CD4-positive, alpha-beta T cell treated with Interleukin-12 subunit alpha and Interleukin-12 subunit beta, for 1 hour (primary cell): ENCODE measurements at regions not wholly inside any gene's neighbourhood (a gene's known extent, or its start where the extent isn't known, plus 50 kb on each side); places are given as distances from the start of the nearest gene placed in this dataset.
"Not testable (repeated sequence)": the region's sequence is repeated elsewhere in the genome, so short reads cannot be mapped to it uniquely, and the experiment has no call there.

Source experiments
- DNase-seq: peaks from one replicate; pipeline ENCODE4 v3.0.0-alpha.2; 2020

DNA sequence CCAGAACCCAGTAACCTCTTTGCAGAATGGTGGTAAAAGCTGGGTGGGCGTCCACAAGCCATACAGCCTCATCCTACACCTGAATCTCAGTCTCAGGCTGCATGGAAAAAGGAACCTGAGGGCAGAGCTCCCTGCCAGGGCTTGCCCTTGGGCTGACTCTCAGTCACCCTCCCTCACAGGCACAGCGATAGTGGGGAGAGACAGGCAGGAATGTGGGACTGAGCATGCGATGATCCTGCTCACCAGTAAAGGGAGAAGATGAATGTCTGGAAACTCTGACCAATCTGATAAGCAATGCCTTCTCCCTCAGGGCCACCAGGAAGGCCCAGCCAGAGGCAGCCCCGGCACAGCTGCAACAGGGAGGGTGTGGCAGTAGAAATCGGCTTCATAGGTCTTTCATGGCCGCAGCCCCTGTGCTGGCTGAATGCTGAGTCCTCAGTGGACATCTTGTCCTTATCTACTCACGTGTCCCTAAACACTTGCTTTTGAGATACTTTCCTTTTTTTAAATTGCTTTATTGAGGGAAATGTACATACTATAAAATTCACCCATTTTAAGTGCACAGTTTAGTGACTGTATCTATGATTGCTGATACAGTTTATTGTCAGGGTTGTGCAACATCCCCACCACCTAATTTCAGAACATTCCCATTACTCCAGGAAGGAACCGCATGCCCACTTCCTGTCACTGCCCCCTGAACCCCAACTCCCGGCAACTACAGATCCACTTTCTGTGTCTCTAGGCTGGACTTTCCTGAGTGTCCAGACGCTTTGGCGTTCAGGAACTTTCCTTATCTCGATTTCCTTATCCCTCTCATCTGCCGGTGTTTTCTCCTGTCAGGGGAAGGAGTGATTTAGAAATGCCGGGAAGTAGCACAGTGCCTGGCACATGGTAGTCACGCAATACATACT is 258.1 kb downstream of the PCNX1 start:
- no peak for DNase-seq

DNA sequence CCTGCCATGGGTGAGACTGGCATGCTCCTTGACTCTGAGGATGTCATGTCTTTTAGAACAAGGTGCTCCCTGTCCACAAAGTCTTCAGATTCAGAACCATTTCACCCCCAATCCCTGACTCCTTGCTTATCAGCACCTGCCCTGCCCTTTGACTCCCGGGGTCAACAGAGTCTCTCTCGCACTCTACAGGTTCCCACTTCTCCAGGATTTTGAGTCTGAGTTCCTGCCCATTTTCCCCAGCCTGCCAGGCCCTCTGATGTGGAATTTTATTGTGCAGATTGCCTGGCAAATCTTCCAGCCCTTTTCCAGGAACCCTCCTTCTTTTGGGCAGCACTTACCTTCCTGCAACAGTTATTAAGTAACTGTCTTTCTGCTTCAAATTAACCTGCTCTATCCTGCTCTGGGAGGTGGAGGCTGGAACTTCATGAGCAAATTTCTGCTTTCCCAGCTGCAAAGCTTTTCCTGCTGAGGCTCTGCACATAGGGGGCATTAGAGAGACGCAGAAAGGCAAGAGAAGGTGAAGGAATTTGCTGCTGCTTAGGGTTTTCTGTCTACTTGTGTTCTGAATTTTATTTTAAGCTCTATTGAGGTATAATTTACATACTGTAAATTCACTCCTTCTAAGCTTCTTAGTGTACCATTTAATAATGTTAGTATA is 259.1 kb downstream of the PCNX1 start:
- DNase-seq, result no peak

GRCh38 chr14:71167325-71167950 is 260.2 kb downstream of the PCNX1 start:
- DNase-seq, result not testable (repeated sequence)

- DNase-seq, result peak; percentile 23
These were observed 260.9 kb downstream of the PCNX1 start for GRCh38 chr14:71168161-71168560.

DNA sequence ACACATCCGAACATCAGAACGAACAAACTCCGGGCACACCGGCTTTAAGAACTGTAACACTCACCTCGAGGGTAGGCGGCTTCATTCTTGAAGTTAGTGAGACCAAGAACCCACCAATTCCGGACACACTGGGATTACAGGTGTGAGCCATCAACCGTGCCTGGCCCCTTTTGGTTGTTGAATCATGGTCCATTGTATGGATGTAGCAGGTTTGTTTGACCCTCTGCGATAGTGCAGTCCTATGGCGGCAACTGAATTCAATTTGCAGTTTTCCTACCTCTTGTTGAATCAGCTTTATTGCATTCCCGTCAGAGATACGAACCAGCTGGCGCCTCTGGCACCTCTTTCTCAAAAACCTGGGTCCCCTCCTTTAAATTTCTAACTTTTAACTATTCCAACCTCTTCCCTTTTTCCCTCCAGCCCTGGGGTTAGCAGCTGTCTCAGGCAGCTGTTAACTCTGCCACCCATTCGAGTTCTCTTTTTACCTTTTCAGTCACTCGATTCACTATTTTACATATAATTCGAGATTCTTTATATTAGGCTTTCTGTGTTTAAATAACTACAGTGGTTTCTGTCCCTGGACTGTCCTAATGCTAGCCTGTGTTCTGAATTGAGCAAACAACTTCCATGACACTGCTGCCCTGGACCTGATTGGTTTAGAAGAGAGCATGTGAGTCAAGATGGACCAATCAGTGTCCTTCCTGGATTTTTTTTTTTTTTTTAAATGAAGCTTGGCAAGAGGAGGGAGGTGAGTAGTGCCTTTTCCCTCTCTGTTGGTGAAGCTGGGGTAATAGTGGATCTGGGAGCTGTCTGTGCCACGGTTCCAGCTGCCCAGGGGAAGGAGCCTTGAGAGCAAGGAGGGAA is 261.5 kb downstream of the PCNX1 start:
- peak; percentile 8 for DNase-seq

DNA sequence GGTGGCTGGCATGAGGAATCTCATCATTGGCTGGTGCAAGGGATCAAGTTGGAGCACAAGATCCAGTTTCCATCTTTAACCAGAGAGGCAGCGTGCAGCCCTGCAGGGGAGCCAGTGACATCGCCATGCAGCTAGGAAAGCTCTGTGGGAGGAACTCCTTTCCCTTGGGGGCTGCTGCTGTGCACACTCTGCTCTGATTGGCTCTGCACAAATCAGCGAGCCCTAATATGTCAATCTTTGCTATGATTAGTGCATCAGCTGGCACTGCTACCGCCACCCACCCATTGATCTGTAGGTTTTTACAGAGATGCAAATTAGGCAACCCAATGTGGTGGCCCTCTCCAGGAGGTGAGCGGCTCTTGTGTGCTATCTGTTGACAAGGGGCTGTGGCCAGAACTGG is 262.6 kb downstream of the PCNX1 start:
- no peak for DNase-seq

DNA sequence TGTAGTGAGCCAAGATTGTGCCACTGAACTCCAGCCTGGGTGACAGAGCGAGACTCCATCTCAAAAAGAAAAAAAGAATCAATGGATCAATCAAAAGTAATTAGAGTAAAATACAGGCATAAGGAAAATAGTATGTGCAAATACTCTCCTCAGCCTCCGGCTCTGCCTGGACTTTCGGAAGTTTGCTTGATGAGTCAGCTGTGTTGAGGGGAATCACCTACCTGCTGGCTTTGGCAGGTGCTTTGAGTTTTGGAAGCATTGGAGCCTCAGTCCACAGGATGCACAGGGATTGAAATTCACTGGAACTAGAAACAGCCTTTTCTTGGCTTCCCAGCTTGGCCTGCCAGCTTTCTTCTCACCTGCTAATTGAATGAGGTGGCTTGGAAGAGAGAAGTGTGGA is 268.2 kb downstream of the PCNX1 start:
- DNase-seq, result no peak

DNA sequence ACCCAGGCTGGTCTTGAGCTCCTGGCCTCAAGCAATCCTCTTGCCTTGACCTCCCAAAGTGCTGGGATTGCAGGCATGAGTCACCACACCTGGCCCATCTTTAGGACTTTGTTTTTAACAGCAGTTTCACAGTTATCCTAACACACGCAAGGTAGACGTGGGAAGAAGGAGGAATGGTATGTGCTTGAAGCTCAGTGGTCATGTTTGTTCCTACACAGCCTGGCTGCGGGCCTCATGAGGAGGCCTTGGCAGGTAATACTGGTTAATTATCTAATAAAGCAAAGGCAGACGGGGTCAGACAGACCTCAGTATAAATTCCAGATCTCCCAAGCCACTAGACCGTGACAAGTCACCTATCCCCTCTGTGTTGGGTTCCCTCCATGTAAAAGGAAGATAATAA is 271.8 kb downstream of the PCNX1 start:
- DNase-seq, result no peak

DNA sequence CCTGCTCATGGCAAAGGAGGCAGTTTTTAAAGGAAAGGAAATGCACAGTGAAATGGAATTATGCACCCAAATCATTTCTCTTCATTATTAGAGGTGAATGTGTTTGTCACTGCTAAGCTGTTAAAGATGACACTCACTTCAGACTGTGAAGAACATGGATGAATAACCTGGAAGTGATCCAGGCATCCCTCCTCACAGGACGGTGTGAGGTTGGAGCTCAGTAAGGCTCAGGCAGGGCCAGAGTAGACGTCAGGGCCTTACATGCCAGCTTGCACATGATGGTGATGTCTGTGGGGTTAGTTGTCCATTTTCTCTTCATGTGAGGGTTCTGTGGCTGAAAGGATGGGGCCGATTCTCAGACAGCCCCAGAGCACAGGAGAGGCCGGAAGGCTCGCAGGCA is 273.1 kb downstream of the PCNX1 start:
- DNase-seq, result no peak

DNA sequence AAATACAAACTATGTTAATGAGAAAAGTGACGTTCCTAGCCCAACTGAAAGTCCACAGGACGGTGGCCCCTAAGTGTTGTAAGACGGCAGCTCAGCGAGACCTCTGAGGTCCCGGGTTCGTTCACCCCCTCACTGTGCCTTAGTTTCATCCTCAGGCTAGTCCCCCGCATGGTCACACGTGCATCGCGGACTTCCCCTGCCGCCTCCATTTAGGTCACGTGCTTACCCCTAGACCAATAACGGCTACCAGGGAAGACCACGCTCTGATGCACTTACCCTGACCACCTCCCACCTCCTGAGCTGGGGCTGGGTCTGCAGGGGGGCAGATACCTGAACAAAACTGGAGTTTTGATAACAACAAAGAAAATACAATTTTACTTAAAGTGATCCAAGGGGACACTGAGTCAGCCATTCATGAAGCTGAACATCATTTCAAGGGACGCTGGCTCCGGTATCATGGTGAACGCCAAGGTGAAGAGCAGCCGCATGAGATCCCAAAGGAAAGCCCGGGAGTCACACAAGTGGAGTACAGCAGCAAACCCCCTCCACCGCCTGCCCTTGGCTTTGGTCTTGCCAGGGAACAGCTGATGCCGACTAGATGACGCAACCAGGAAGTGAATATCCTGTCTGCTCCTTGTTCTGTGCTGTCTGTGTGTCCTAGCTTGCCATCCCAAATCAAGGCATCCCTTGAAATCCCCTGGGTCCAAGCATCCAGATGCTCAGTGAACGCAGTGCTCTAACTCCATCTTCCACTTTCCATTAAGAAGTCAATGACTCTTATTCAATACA is 274.1 kb downstream of the PCNX1 start:
- DNase-seq, result no peak

GRCh38 chr14:71183876-71184689 is 276.8 kb downstream of the PCNX1 start:
- no peak for DNase-seq

DNA sequence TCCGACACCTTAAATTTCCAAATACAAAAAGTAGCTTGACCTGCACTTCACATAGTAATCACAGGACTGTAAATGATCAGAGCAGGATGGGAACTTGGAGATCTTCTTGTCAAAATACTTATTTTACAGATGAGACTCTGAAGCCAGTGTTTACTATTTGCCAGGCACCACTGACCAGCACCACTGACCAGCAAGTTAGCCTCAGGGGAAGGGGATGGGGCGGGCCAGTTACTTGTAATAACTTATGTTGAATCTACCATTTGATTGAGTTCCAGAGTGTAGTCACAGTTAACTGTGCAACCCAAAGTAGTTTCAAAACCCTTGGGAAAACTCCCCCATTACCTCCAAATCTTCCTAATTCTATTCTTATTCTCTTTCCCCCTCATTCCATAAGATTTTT is 278.4 kb downstream of the PCNX1 start:
- no peak for DNase-seq

- DNase-seq, result no peak
These were observed 280.5 kb downstream of the PCNX1 start for GRCh38 chr14:71187633-71188356.

DNA sequence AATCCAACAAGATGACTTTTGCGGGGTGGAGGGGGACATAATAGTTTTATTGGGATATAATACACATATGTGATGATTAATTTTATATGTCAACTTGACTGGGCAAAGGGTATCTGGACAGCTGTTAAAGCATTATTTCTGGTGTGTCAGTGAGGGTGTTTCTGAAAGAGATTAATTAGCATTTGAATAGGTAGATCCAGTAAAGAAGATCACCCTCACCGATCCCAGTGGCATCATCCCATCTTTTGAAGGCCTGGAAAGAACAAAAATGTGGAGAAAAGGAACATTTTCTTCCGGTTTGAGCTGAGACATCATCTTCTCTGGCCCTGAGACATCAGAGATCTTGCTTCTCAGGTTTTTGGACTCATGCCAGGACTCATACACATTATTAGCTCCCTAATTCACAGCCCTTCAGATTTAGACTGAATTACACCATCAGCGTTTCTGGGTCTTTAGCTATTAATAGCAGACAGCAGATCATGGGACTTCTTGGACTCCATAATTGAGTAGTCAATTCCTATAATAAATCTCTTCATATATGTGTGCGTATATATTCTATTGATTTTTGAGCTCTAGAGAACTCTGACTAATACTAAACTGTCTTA is 283.6 kb downstream of the PCNX1 start:
- DNase-seq, result no peak

GRCh38 chr14:71193663-71194062 is 286.4 kb downstream of the PCNX1 start:
- no peak for DNase-seq

DNA sequence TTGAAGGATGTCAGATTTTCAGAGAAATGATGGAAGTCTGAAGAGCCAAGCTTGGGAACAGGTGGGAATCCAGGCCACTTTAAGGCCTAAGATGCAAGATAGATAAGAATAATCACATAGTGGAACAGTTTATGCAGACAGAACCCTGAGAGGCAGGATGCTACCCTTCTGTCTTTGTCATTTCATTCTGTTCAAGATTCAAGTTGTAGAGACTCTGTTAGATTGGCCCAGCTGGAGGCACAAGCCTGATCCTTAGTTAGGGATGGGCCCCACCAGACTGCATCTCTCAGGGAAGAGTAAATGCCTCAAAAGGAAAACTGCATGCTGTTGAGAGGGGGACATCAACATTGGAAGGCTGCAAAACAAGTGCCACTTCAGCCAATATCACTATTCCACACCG is 287.0 kb downstream of the PCNX1 start:
- no peak for DNase-seq

- DNase-seq, result no peak
These were observed 289.7 kb downstream of the PCNX1 start for GRCh38 chr14:71196921-71197320.

- no peak for DNase-seq
These were observed 291.4 kb downstream of the PCNX1 start for GRCh38 chr14:71198687-71199086.

GRCh38 chr14:71201840-71202239 is 294.6 kb downstream of the PCNX1 start:
- DNase-seq, result no peak

DNA sequence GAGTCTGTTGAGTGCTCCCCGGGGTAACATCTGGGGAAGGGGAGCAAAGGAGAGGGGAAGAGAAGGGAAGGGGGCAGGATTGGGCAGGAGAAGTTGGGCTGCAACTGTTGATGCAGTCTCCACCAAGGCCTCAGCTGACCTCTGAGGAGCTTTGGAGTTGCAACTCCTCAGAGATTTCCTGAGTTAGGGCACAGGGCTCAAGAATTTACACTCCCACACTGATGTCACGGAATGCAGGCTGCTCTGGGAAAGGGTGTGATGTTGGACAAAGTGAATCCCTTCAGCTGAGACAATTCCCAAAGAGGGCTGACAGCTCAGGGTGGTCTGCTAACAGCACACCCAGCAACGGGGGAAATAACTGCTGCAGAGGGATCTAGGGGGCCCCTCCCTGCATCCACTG is 295.6 kb downstream of the PCNX1 start:
- DNase-seq, result no peak
